ENCODE measurements at regions not wholly inside any gene's neighbourhood (a gene's known extent, or its start where the extent isn't known, plus 50 kb on each side); places are given as distances from the start of the nearest gene placed in this dataset.
"Not testable (repeated sequence)": the region's sequence is repeated elsewhere in the genome, so short reads cannot be mapped to it uniquely, and the experiment has no call there.

GRCh38 chr18:78796693-78797455, 182.7 kb upstream of the SALL3 start:
- H3K4me3 ChIP-seq (replicated peaks; ENCODE audit: low read depth, low read length) = no peak overlapping the region
- DNase-seq (ENCODE audit: low read depth) = no peak
- no peak for TF ChIP-seq CTCF (IDR thresholded peaks at IDR 0.05; ENCODE audit: low read length, missing control alignments)

- no peak for DNase-seq (ENCODE audit: low read depth)
- H3K4me3 ChIP-seq (replicated peaks; ENCODE audit: low read depth, low read length) = no peak overlapping the region
- no peak for TF ChIP-seq CTCF (IDR thresholded peaks at IDR 0.05; ENCODE audit: low read length, missing control alignments)
These were observed 182.1 kb upstream of the SALL3 start for GRCh38 chr18:78797499-78797898.

GRCh38 chr18:78798402-78799175, 181.0 kb upstream of the SALL3 start:
- TF ChIP-seq CTCF (IDR thresholded peaks at IDR 0.05; ENCODE audit: low read length, missing control alignments) = no peak
- DNase-seq (ENCODE audit: low read depth) = no peak
- no peak overlapping the region for H3K4me3 ChIP-seq (replicated peaks; ENCODE audit: low read depth, low read length)

- no peak for DNase-seq (ENCODE audit: low read depth)
- no peak for TF ChIP-seq CTCF (IDR thresholded peaks at IDR 0.05; ENCODE audit: low read length, missing control alignments)
- H3K4me3 ChIP-seq (replicated peaks; ENCODE audit: low read depth, low read length) = no peak overlapping the region
These were observed 180.1 kb upstream of the SALL3 start for GRCh38 chr18:78799382-78800089.

- DNase-seq (ENCODE audit: low read depth); H3K4me3 ChIP-seq (replicated peaks; ENCODE audit: low read depth, low read length): not testable (repeated sequence)
These were observed 179.3 kb upstream of the SALL3 start for GRCh38 chr18:78800102-78800851.

GRCh38 chr18:78801011-78801410, 178.6 kb upstream of the SALL3 start:
- H3K4me3 ChIP-seq (replicated peaks; ENCODE audit: low read depth, low read length) = no peak overlapping the region
- DNase-seq (ENCODE audit: low read depth) = no peak
- no peak for TF ChIP-seq CTCF (IDR thresholded peaks at IDR 0.05; ENCODE audit: low read length, missing control alignments)

Measured in fibroblast of pulmonary artery (primary cell).